DND-41 (cell line): ENCODE measurements at regions not wholly inside any gene's neighbourhood (a gene's known extent, or its start where the extent isn't known, plus 50 kb on each side); places are given as distances from the start of the nearest gene placed in this dataset.

Source experiments
- ATAC-seq: fragments of 200-7000 bp; cut with Tn5 transposase; 3 replicates; pipeline ENCODE4 v1.9.1; 2021; ENCODE audit warnings: low read depth; ENCODE audit not compliant: insufficient read depth
- DNase-seq: peaks from one replicate; pipeline ENCODE4 v3.0.0-alpha.2; 2020
- H2AFZ ChIP-seq: 2 replicates; pipeline ENCODE4 v1.6.0; 2012; ENCODE audit warnings: low read depth, low read length
- H3K27ac ChIP-seq: 2 replicates; pipeline ENCODE4 v1.5.1; 2012; ENCODE audit warnings: low read length, inconsistent platforms
- H3K27me3 ChIP-seq: fragments of 200-600 bp; sonication (generic); 2 replicates; pipeline ENCODE4 v1.6.0; 2012; ENCODE audit warnings: low read length, mild to moderate bottlenecking, inconsistent platforms; ENCODE audit not compliant: insufficient read depth, poor library complexity
- H3K36me3 ChIP-seq: 2 replicates; pipeline ENCODE4 v1.5.1; 2012; ENCODE audit warnings: low read length, inconsistent platforms; ENCODE audit not compliant: insufficient read depth
- H3K4me1 ChIP-seq: 2 replicates; pipeline ENCODE4 v1.5.1; 2012; ENCODE audit warnings: mild to moderate bottlenecking, low read length; ENCODE audit not compliant: insufficient read depth
- H3K4me2 ChIP-seq: 2 replicates; pipeline ENCODE4 v1.6.0; 2012; ENCODE audit warnings: mild to moderate bottlenecking, moderate library complexity, low read length, inconsistent platforms; ENCODE audit not compliant: insufficient read depth
- H3K4me3 ChIP-seq, 2 experiments: fragments of 200-600 bp in 1 of 2; shearing (Covaris generic) in 1 of 2; 2 replicates each; pipeline ENCODE4 v1.5.1; 2012 to 2016; ENCODE audit warnings: inconsistent platforms in 2 of 2, low read length in 2 of 2, mild to moderate bottlenecking in 2 of 2, low read depth in 1 of 2, moderate library complexity in 1 of 2
- H3K79me2 ChIP-seq: 2 replicates; pipeline ENCODE4 v1.6.0; 2012; ENCODE audit warnings: low read length, inconsistent platforms; ENCODE audit not compliant: insufficient read depth
- H3K9ac ChIP-seq: 2 replicates; pipeline ENCODE4 v1.6.0; 2012; ENCODE audit warnings: low read depth, mild to moderate bottlenecking, inconsistent platforms, low read length, moderate library complexity
- H3K9me3 ChIP-seq: 2 replicates; pipeline ENCODE4 v1.5.1; 2012; ENCODE audit warnings: low read length, moderate library complexity, mild to moderate bottlenecking, inconsistent platforms; ENCODE audit not compliant: insufficient read depth, severe bottlenecking
- H4K20me1 ChIP-seq: 2 replicates; pipeline ENCODE4 v1.6.0; 2012; ENCODE audit warnings: low read length; ENCODE audit not compliant: insufficient read depth
- CTCF ChIP-seq: IDR thresholded peaks from 2 replicates; pipeline ENCODE4 v1.5.1; 2012; ENCODE audit warnings: borderline replicate concordance, low read length, moderate library complexity, mild to moderate bottlenecking; ENCODE audit not compliant: poor library complexity, severe bottlenecking; ENCODE audit errors: extremely low read depth
- EZH2 ChIP-seq: IDR thresholded peaks from 3 replicates; pipeline ENCODE4 v1.6.1; 2012; ENCODE audit warnings: borderline replicate concordance, low read depth, mild to moderate bottlenecking, moderate library complexity, low read length, inconsistent platforms; ENCODE audit not compliant: severe bottlenecking

- H4K20me1 ChIP-seq = no peaks in the 10 kb centered on the region
- no peaks in the 10 kb centered on the region for H3K27me3 ChIP-seq
- H3K36me3 ChIP-seq = no peaks in the 10 kb centered on the region
- no peak overlapping the region for H2AFZ ChIP-seq
- H3K4me1 ChIP-seq = no peaks in the 10 kb centered on the region
- DNase-seq (no peak), ATAC-seq (no peak)
- no peak overlapping the region for H3K4me2 ChIP-seq
- TF ChIP-seq EZH2 (no peak), CTCF (no peak)
- H3K27ac ChIP-seq = no peak overlapping the region
- H3K79me2 ChIP-seq = no peaks in the 10 kb centered on the region
- H3K4me3 ChIP-seq = no peak overlapping the region
- no peak overlapping the region for H3K9ac ChIP-seq
- no peaks in the 10 kb centered on the region for H3K9me3 ChIP-seq
These were observed 551.2 kb upstream of the TUSC1 start for GRCh38 chr9:26229324-26230054.

GRCh38 chr9:26228273-26228672, 550.0 kb upstream of the TUSC1 start:
- no peaks in the 10 kb centered on the region for H3K9me3 ChIP-seq
- no peaks in the 10 kb centered on the region for H3K79me2 ChIP-seq
- DNase-seq (no peak), ATAC-seq (no peak)
- TF ChIP-seq CTCF (no peak), EZH2 (no peak)
- H3K4me2 ChIP-seq = no peak overlapping the region
- H3K9ac ChIP-seq = no peak overlapping the region
- no peak overlapping the region for H2AFZ ChIP-seq
- H3K4me1 ChIP-seq = no peaks in the 10 kb centered on the region
- H3K27me3 ChIP-seq = no peaks in the 10 kb centered on the region
- no peak overlapping the region for H3K4me3 ChIP-seq
- H3K36me3 ChIP-seq = no peaks in the 10 kb centered on the region
- H4K20me1 ChIP-seq = no peaks in the 10 kb centered on the region
- no peak overlapping the region for H3K27ac ChIP-seq

GRCh38 chr9:26221290-26221689, 543.0 kb upstream of the TUSC1 start:
- Histone ChIP-seq H3K36me3 (no peaks in the 10 kb centered on the region), H3K27ac (no peak overlapping the region), H3K4me3 (no peak overlapping the region), H4K20me1 (no peaks in the 10 kb centered on the region), H2AFZ (no peak overlapping the region), H3K4me1 (no peaks in the 10 kb centered on the region), H3K27me3 (no peaks in the 10 kb centered on the region), H3K9ac (no peak overlapping the region), H3K9me3 (no peaks in the 10 kb centered on the region), H3K79me2 (no peaks in the 10 kb centered on the region), H3K4me2 (no peak overlapping the region)
- DNase-seq (no peak), ATAC-seq (no peak)
- TF ChIP-seq CTCF (no peak), EZH2 (no peak)
